ENCODE measurements at regions not wholly inside any gene's neighbourhood (a gene's known extent, or its start where the extent isn't known, plus 50 kb on each side); places are given as distances from the start of the nearest gene placed in this dataset.

DNA sequence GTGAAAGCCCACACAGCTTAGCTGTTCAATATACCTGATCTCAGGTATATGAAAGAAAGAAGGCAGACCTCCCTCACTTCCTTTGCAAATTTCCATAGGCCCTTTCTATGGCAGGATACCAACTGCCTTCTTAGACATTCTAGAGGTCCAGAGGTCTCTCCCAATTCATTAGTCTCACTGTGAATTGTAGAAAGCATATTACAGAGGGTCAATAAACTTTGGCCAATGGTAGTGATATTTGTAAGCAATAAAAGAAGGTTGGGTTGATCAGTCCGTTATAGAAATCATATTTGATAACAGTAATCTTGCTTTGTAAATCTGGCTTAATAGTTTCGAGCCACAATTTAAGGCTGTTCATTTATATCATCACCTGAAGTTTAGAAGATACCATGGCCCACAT is 50.7 kb upstream of the ATP8B1 start:
- Mint-ChIP-seq H3K27ac (ENCODE audit: unreplicated experiment) (no peak overlapping the region), H3K36me3 (ENCODE audit: insufficient read depth, unreplicated experiment) (no peaks in the 10 kb centered on the region), H3K4me3 (ENCODE audit: low read depth, unreplicated experiment) (no peak overlapping the region), H3K9me3 (ENCODE audit: low read depth, unreplicated experiment) (no peaks in the 10 kb centered on the region), H3K27me3 (ENCODE audit: unreplicated experiment) (no peaks in the 10 kb centered on the region), H3K4me1 (ENCODE audit: low read depth, unreplicated experiment) (no peaks in the 10 kb centered on the region)
- CTCF ChIA-PET: interaction anchor here (0.6 kb wide), 1 partner anchor 48 kb away, joined by 3 read pairs; no protein-coding TSS in a partner anchor
- BruUV-seq (replicated peaks): no TSS peak
- TF ChIP-seq, protein P1, sequence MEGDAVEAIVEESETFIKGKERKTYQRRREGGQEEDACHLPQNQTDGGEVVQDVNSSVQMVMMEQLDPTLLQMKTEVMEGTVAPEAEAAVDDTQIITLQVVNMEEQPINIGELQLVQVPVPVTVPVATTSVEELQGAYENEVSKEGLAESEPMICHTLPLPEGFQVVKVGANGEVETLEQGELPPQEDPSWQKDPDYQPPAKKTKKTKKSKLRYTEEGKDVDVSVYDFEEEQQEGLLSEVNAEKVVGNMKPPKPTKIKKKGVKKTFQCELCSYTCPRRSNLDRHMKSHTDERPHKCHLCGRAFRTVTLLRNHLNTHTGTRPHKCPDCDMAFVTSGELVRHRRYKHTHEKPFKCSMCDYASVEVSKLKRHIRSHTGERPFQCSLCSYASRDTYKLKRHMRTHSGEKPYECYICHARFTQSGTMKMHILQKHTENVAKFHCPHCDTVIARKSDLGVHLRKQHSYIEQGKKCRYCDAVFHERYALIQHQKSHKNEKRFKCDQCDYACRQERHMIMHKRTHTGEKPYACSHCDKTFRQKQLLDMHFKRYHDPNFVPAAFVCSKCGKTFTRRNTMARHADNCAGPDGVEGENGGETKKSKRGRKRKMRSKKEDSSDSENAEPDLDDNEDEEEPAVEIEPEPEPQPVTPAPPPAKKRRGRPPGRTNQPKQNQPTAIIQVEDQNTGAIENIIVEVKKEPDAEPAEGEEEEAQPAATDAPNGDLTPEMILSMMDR (IDR thresholded peaks at IDR 0.05; ENCODE audit: unreplicated experiment): no peak
- DNase-seq: no peak
- intact Hi-C loops (cut with micrococcal nuclease; ENCODE audit: unreplicated experiment): loop anchor here (10.0 kb wide), 1 partner anchor 139 kb away; no protein-coding TSS in a partner anchor

DNA sequence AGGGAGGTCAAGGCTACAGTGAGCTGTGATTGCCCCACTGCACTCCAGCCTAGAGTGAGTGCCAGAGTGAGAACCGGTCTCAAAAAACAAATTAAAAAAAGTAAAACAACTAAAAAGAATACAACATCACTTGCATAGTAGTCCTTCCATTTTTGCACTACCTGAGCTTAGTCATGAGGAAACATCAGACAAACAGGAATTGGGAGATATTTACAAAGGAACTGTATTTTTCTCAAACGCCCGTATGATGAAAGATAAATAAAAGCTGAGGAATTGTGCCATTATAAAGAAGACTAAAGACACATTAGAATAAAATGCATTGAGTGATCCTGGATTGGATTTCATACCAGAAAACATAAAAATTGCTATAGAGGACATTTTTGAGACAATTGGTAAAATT is 50.0 kb upstream of the ATP8B1 start:
- CTCF ChIA-PET: interaction anchor here (0.5 to 0.6 kb wide), 2 partner anchors 236 to 630 kb away, joined by 3 to 4 read pairs; no protein-coding TSS in a partner anchor
- TF ChIP-seq, protein P1 (IDR thresholded peaks at IDR 0.05; ENCODE audit: unreplicated experiment): no peak
- H3K36me3 Mint-ChIP-seq (ENCODE audit: insufficient read depth, unreplicated experiment): no peaks in the 10 kb centered on the region
- no peak overlapping the region for H3K4me3 Mint-ChIP-seq (ENCODE audit: low read depth, unreplicated experiment)
- BruUV-seq (replicated peaks): no TSS peak
- intact Hi-C loops (cut with micrococcal nuclease; ENCODE audit: unreplicated experiment): loop anchor here (10.0 kb wide), 1 partner anchor 138 kb away; no protein-coding TSS in a partner anchor
- H3K27ac Mint-ChIP-seq (ENCODE audit: unreplicated experiment): no peak overlapping the region
- no peaks in the 10 kb centered on the region for H3K4me1 Mint-ChIP-seq (ENCODE audit: low read depth, unreplicated experiment)
- H3K9me3 Mint-ChIP-seq (ENCODE audit: low read depth, unreplicated experiment): no peaks in the 10 kb centered on the region
- no peak for DNase-seq
- H3K27me3 Mint-ChIP-seq (ENCODE audit: unreplicated experiment): no peaks in the 10 kb centered on the region

Data from Calu3 (cell line).